ENCODE measurements at regions not wholly inside any gene's neighbourhood (a gene's known extent, or its start where the extent isn't known, plus 50 kb on each side); places are given as distances from the start of the nearest gene placed in this dataset.

- Histone ChIP-seq H3K27me3 (replicated peaks; ENCODE audit: insufficient read depth) (peaks cover 22% of the 10 kb centered on the region), H3F3A (ENCODE audit: insufficient read depth) (no peaks in the 10 kb centered on the region), H3K9ac (no peak overlapping the region), H3K36me3 (ENCODE audit: low read depth) (no peaks in the 10 kb centered on the region), H4K20me1 (ENCODE audit: insufficient read depth) (no peaks in the 10 kb centered on the region), H3K79me2 (ENCODE audit: insufficient read depth) (no peaks in the 10 kb centered on the region), H3K4me2 (ENCODE audit: unreplicated experiment) (no peak overlapping the region), H3K27ac (no peak overlapping the region), H2AFZ (no peak overlapping the region), H3K4me3 (no peak overlapping the region), H3K9me3 (ENCODE audit: low read depth) (no peaks in the 10 kb centered on the region), H3K9me2 (ENCODE audit: insufficient read depth) (no peaks in the 10 kb centered on the region), H3K4me1 (ENCODE audit: insufficient read depth) (no peaks in the 10 kb centered on the region)
- in situ Hi-C loops (cut with MboI), result loop anchor here (10.0 kb wide), 2 partner anchors 699 to 989 kb away; no protein-coding TSS in a partner anchor
- DNase-seq, result peak; percentile 67
- 18 to 20% methylated on average over 8 of the region's 8 CpGs for WGBS, 2 experiments (ENCODE audit: low coverage in 1 of 2, low lambda C conversion rate in 2 of 2, missing lambda C conversion rate in 2 of 2)
- TF ChIP-seq EZH2phosphoT487 (IDR thresholded peaks at IDR 0.05; ENCODE audit: insufficient read depth, low read depth), result no peak
Observed at GRCh38 chr18:11553098-11553940, 56.1 kb upstream of the SLC35G4 start.

GRCh38 chr18:11548916-11549551 lies 60.4 kb upstream of the SLC35G4 start:
- H3K9me2 ChIP-seq (ENCODE audit: insufficient read depth), result no peaks in the 10 kb centered on the region
- no peaks in the 10 kb centered on the region for H3K9me3 ChIP-seq (ENCODE audit: low read depth)
- in situ Hi-C loops (cut with MboI), result no loop called here
- no peak overlapping the region for H3K4me2 ChIP-seq (ENCODE audit: unreplicated experiment)
- no peaks in the 10 kb centered on the region for H4K20me1 ChIP-seq (ENCODE audit: insufficient read depth)
- no peaks in the 10 kb centered on the region for H3F3A ChIP-seq (ENCODE audit: insufficient read depth)
- H2AFZ ChIP-seq, result no peak overlapping the region
- no peak overlapping the region for H3K27ac ChIP-seq
- H3K27me3 ChIP-seq (replicated peaks; ENCODE audit: insufficient read depth), result peaks cover 18% of the 10 kb centered on the region; the same call in 1 of the 2 replicates
- H3K4me3 ChIP-seq, result no peak overlapping the region
- no peak overlapping the region for H3K9ac ChIP-seq
- 41 to 53% methylated on average over 7 of the region's 7 CpGs for WGBS, 2 experiments (ENCODE audit: low coverage in 1 of 2, low lambda C conversion rate in 2 of 2, missing lambda C conversion rate in 2 of 2)
- no peak for DNase-seq
- TF ChIP-seq EZH2phosphoT487 (IDR thresholded peaks at IDR 0.05; ENCODE audit: insufficient read depth, low read depth) (no peak), EZH2 (IDR thresholded peaks at IDR 0.05; ENCODE audit: insufficient read depth, poor library complexity, severe bottlenecking) (no peak)
- no peaks in the 10 kb centered on the region for H3K79me2 ChIP-seq (ENCODE audit: insufficient read depth)
- H3K4me1 ChIP-seq (ENCODE audit: insufficient read depth), result no peaks in the 10 kb centered on the region
- H3K36me3 ChIP-seq (ENCODE audit: low read depth), result no peaks in the 10 kb centered on the region

GRCh38 chr18:11548396-11548795 lies 61.0 kb upstream of the SLC35G4 start:
- H3K9me2 ChIP-seq (ENCODE audit: insufficient read depth), result no peaks in the 10 kb centered on the region
- 33 to 58% methylated on average over 1 of the region's 1 CpG for WGBS, 2 experiments (ENCODE audit: low coverage in 1 of 2, low lambda C conversion rate in 2 of 2, missing lambda C conversion rate in 2 of 2)
- H3K9me3 ChIP-seq (ENCODE audit: low read depth), result peaks cover 5% of the 10 kb centered on the region
- no peaks in the 10 kb centered on the region for H3K36me3 ChIP-seq (ENCODE audit: low read depth)
- H3K4me3 ChIP-seq, result no peak overlapping the region
- no peaks in the 10 kb centered on the region for H4K20me1 ChIP-seq (ENCODE audit: insufficient read depth)
- H3K4me2 ChIP-seq (ENCODE audit: unreplicated experiment), result no peak overlapping the region
- H3K27me3 ChIP-seq (replicated peaks; ENCODE audit: insufficient read depth), result peaks cover 13% of the 10 kb centered on the region; the same call in 1 of the 2 replicates
- H3K27ac ChIP-seq, result no peak overlapping the region
- no peak for DNase-seq
- in situ Hi-C loops (cut with MboI), result no loop called here
- H2AFZ ChIP-seq, result no peak overlapping the region
- TF ChIP-seq EZH2phosphoT487 (IDR thresholded peaks at IDR 0.05; ENCODE audit: insufficient read depth, low read depth) (no peak), EZH2 (IDR thresholded peaks at IDR 0.05; ENCODE audit: insufficient read depth, poor library complexity, severe bottlenecking) (no peak)
- no peak overlapping the region for H3K9ac ChIP-seq
- H3F3A ChIP-seq (ENCODE audit: insufficient read depth), result no peaks in the 10 kb centered on the region
- H3K79me2 ChIP-seq (ENCODE audit: insufficient read depth), result no peaks in the 10 kb centered on the region
- H3K4me1 ChIP-seq (ENCODE audit: insufficient read depth), result no peaks in the 10 kb centered on the region

GRCh38 chr18:11544060-11544633 lies 65.2 kb upstream of the SLC35G4 start:
- TF ChIP-seq EZH2 (IDR thresholded peaks at IDR 0.05; ENCODE audit: insufficient read depth, poor library complexity, severe bottlenecking), result no peak
- no peak for TF ChIP-seq EZH2phosphoT487 (IDR thresholded peaks at IDR 0.05; ENCODE audit: insufficient read depth, low read depth)
- H3K9me2 ChIP-seq (ENCODE audit: insufficient read depth), result no peaks in the 10 kb centered on the region
- H3K9ac ChIP-seq, result no peak overlapping the region
- H4K20me1 ChIP-seq (ENCODE audit: insufficient read depth), result no peaks in the 10 kb centered on the region
- no peaks in the 10 kb centered on the region for H3K36me3 ChIP-seq (ENCODE audit: low read depth)
- no peaks in the 10 kb centered on the region for H3K4me1 ChIP-seq (ENCODE audit: insufficient read depth)
- in situ Hi-C loops (cut with MboI), result no loop called here
- H3K79me2 ChIP-seq (ENCODE audit: insufficient read depth), result no peaks in the 10 kb centered on the region
- no peak for DNase-seq
- H2AFZ ChIP-seq, result no peak overlapping the region
- no peak overlapping the region for H3K4me2 ChIP-seq (ENCODE audit: unreplicated experiment)
- H3K27ac ChIP-seq, result no peak overlapping the region
- H3K27me3 ChIP-seq (replicated peaks; ENCODE audit: insufficient read depth), result no peaks in the 10 kb centered on the region
- H3K9me3 ChIP-seq (ENCODE audit: low read depth), result peaks cover 5% of the 10 kb centered on the region
- H3K4me3 ChIP-seq, result no peak overlapping the region
- WGBS, 2 experiments (ENCODE audit: low coverage in 1 of 2, low lambda C conversion rate in 2 of 2, missing lambda C conversion rate in 2 of 2), result 31 to 45% methylated on average over 4 of the region's 4 CpGs
- no peaks in the 10 kb centered on the region for H3F3A ChIP-seq (ENCODE audit: insufficient read depth)

Measured in GM23248 (cell line).